Caco-2 (cell line): ENCODE measurements at regions not wholly inside any gene's neighbourhood (a gene's known extent, or its start where the extent isn't known, plus 50 kb on each side); places are given as distances from the start of the nearest gene placed in this dataset.

Experiments
- BruUV-seq: library from RNA; stranded (reverse); fragments of 400-500 nt; replicated peaks from 2 replicates; lab custom pipeline; 2021; lab: Mats Ljungman, UMichigan
- CTCF ChIA-PET: fragments of 300-600 bp; sonication (Branson Sonifier 250); formaldehyde crosslinking; loops from one replicate; lab custom pipeline; 2022; ENCODE audit warnings: antibody characterized with exemption; lab: Charles Lee
- POLR2A ChIA-PET: fragments of 300-600 bp; sonication (Branson Sonifier 250); formaldehyde crosslinking; loops from one replicate; lab custom pipeline; 2022; ENCODE audit warnings: antibody characterized with exemption; lab: Charles Lee
- DNase-seq, 2 experiments: peaks; one replicate each; pipeline versions ENCODE4 v3.0.0 to v3.0.0-alpha.2; 2020 to 2022
- H3K27me3 ChIP-seq: replicated peaks from 2 replicates; pipeline ENCODE4 v1.6.0; 2011; ENCODE audit warnings: low read length; ENCODE audit not compliant: control insufficient read depth, insufficient read depth
- H3K36me3 ChIP-seq: 2 replicates; pipeline ENCODE4 v1.5.1; 2011; ENCODE audit warnings: low read length; ENCODE audit not compliant: control insufficient read depth, insufficient read depth
- H3K4me1 ChIP-seq: fragments of 250-450 bp; sonication (Bioruptor Pico); 2 replicates; pipeline ENCODE4 v1.5.1; 2020; ENCODE audit warnings: mild to moderate bottlenecking
- H3K4me3 ChIP-seq: 2 replicates; pipeline ENCODE4 v1.5.1; 2011; ENCODE audit warnings: low read depth, mild to moderate bottlenecking, control low read depth, low read length
- H3K9me3 ChIP-seq: fragments of 250-450 bp; sonication (Bioruptor Pico); 2 replicates; pipeline ENCODE4 v1.5.1; 2020; ENCODE audit warnings: mild to moderate bottlenecking, moderate library complexity
- H3K27ac Mint-ChIP-seq: one replicate; pipeline ENCODE4 v1.8.0; 2022; ENCODE audit warnings: mixed read lengths; ENCODE audit not compliant: unreplicated experiment
- H3K27me3 Mint-ChIP-seq: one replicate; pipeline ENCODE4 v1.8.0; 2022; ENCODE audit warnings: mixed read lengths; ENCODE audit not compliant: insufficient read depth, unreplicated experiment
- H3K36me3 Mint-ChIP-seq: one replicate; pipeline ENCODE4 v1.8.0; 2022; ENCODE audit warnings: mild to moderate bottlenecking, mixed read lengths; ENCODE audit not compliant: insufficient read depth, unreplicated experiment
- H3K4me1 Mint-ChIP-seq: one replicate; pipeline ENCODE4 v1.8.0; 2022; ENCODE audit warnings: low read depth, mixed read lengths; ENCODE audit not compliant: unreplicated experiment
- H3K4me3 Mint-ChIP-seq: one replicate; pipeline ENCODE4 v1.8.0; 2022; ENCODE audit warnings: mild to moderate bottlenecking, moderate library complexity, mixed read lengths; ENCODE audit not compliant: unreplicated experiment
- H3K9me3 Mint-ChIP-seq: one replicate; pipeline ENCODE4 v1.8.0; 2022; ENCODE audit warnings: mixed read lengths; ENCODE audit not compliant: unreplicated experiment
- intact Hi-C: fragments of 100-400 bp; cut with micrococcal nuclease; formaldehyde crosslinking; loops from one replicate; pipeline ENCODE4 v1.10.0; 2022; ENCODE audit not compliant: unreplicated experiment
- TF ChIP-seq, protein P1 (sequence below), 2 experiments: fragments of 200-600 bp in 1 of 2; IDR thresholded peaks; 1 replicate in 1 of 2; 2 replicates in 1 of 2; pipeline versions ENCODE4 v1.5.1 to v1.8.0; 2011 to 2022; ENCODE audit warnings: antibody characterized with exemption in 1 of 2, control low read depth in 1 of 2, inconsistent platforms in 1 of 2, low read depth in 1 of 2, low read length in 1 of 2, mild to moderate bottlenecking in 1 of 2, moderate library complexity in 1 of 2; ENCODE audit not compliant: insufficient read depth in 1 of 2, severe bottlenecking in 1 of 2, unreplicated experiment in 1 of 2

DNA sequence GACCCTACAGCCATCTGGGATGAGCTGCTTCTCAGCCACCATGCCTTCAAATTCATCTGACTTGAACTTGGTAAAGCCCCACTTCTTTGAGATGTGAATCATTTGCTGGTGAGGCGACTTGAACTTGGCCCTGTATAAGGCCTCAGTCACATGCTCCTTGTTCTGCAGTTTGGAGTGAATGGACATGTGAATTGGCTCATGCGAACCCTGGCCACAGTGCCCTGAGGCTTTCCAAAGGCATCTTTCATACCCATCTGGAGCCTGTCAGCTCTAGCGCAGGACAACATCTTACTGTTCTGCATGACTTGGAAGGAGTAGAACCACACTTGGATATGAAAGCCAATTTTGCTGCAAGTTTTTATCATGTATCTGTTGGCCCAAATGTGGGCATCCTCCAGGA is 244.0 kb upstream of the FAM83B start:
- H3K9me3 ChIP-seq, result no peaks in the 10 kb centered on the region
- H3K4me1 Mint-ChIP-seq, result no peaks in the 10 kb centered on the region
- no peaks in the 10 kb centered on the region for H3K27me3 ChIP-seq
- no peaks in the 10 kb centered on the region for H3K27me3 Mint-ChIP-seq
- H3K4me3 Mint-ChIP-seq, result no peak overlapping the region
- no peaks in the 10 kb centered on the region for H3K4me1 ChIP-seq
- CTCF ChIA-PET, result no interaction called here
- no peaks in the 10 kb centered on the region for H3K36me3 ChIP-seq
- intact Hi-C loops, result no loop called here
- no peaks in the 10 kb centered on the region for H3K36me3 Mint-ChIP-seq
- no peak overlapping the region for H3K27ac Mint-ChIP-seq
- POLR2A ChIA-PET, result no interaction called here
- H3K4me3 ChIP-seq, result no peak overlapping the region
- H3K9me3 Mint-ChIP-seq, result no peaks in the 10 kb centered on the region
- TF ChIP-seq, protein P1, sequence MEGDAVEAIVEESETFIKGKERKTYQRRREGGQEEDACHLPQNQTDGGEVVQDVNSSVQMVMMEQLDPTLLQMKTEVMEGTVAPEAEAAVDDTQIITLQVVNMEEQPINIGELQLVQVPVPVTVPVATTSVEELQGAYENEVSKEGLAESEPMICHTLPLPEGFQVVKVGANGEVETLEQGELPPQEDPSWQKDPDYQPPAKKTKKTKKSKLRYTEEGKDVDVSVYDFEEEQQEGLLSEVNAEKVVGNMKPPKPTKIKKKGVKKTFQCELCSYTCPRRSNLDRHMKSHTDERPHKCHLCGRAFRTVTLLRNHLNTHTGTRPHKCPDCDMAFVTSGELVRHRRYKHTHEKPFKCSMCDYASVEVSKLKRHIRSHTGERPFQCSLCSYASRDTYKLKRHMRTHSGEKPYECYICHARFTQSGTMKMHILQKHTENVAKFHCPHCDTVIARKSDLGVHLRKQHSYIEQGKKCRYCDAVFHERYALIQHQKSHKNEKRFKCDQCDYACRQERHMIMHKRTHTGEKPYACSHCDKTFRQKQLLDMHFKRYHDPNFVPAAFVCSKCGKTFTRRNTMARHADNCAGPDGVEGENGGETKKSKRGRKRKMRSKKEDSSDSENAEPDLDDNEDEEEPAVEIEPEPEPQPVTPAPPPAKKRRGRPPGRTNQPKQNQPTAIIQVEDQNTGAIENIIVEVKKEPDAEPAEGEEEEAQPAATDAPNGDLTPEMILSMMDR (IDR thresholded peaks at IDR 0.05; ENCODE audit: insufficient read depth in 1 of 2, low read depth in 1 of 2, low read length in 1 of 2, severe bottlenecking in 1 of 2, unreplicated experiment in 1 of 2), result no peak
- DNase-seq, result no peak
- BruUV-seq, result no TSS peak

DNA sequence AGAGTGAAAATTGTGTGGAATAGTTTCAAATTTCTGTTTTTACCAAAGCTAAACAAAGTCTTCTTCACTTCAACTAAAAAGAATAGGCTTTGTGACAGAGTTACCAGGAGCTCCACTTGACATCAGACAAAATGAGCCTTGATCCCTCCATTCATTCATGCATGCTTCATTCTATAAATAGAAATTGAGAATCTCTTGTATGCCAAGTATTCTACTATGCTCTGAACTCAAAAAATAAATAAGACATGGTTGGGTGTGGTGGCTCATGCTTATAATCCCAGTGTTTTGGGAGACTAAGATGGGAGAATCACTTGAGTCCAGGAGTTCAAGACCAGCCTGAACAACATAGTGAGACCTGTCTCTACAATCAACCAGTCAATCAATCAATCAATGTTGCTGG is 236.6 kb upstream of the FAM83B start:
- Mint-ChIP-seq H3K4me3 (no peak overlapping the region), H3K4me1 (no peaks in the 10 kb centered on the region), H3K27me3 (no peaks in the 10 kb centered on the region), H3K9me3 (peaks cover 8% of the 10 kb centered on the region), H3K36me3 (no peaks in the 10 kb centered on the region), H3K27ac (no peak overlapping the region)
- CTCF ChIA-PET, result no interaction called here
- Histone ChIP-seq H3K4me1 (no peaks in the 10 kb centered on the region), H3K27me3 (no peaks in the 10 kb centered on the region), H3K9me3 (no peaks in the 10 kb centered on the region), H3K36me3 (no peaks in the 10 kb centered on the region), H3K4me3 (no peak overlapping the region)
- BruUV-seq, result no TSS peak
- intact Hi-C loops, result no loop called here
- POLR2A ChIA-PET, result no interaction called here
- TF ChIP-seq, protein P1 (IDR thresholded peaks at IDR 0.05; ENCODE audit: insufficient read depth in 1 of 2, low read depth in 1 of 2, low read length in 1 of 2, severe bottlenecking in 1 of 2, unreplicated experiment in 1 of 2), result no peak
- no peak for DNase-seq

DNA sequence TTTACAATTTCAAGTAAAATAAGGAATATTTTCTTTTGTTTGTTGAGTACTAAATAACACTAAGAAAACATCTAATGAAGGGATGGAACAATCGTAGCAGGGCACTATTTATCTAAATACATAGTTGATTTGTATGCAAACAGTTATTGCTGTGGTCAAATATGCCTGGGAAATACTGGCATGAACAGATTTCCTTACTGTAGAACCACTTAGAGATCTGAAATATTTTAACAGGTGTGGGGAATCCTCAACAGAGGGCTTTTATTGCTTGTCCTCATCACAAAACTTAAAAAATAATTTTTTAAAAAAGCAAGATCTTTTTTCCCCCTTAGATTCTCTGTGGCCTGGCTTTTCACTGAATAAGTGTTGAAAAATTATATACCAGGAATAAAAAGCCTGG is 233.0 kb upstream of the FAM83B start:
- no peaks in the 10 kb centered on the region for H3K27me3 ChIP-seq
- Mint-ChIP-seq H3K36me3 (no peaks in the 10 kb centered on the region), H3K9me3 (peaks cover 17% of the 10 kb centered on the region), H3K4me1 (peaks cover 16% of the 10 kb centered on the region), H3K27me3 (no peaks in the 10 kb centered on the region), H3K27ac (no peak overlapping the region), H3K4me3 (no peak overlapping the region)
- no peaks in the 10 kb centered on the region for H3K9me3 ChIP-seq
- no peaks in the 10 kb centered on the region for H3K36me3 ChIP-seq
- H3K4me1 ChIP-seq, result peaks cover 20% of the 10 kb centered on the region
- POLR2A ChIA-PET, result no interaction called here
- CTCF ChIA-PET, result no interaction called here
- no peak overlapping the region for H3K4me3 ChIP-seq
- TF ChIP-seq, protein P1 (IDR thresholded peaks at IDR 0.05; ENCODE audit: insufficient read depth in 1 of 2, low read depth in 1 of 2, low read length in 1 of 2, severe bottlenecking in 1 of 2, unreplicated experiment in 1 of 2), result no peak
- intact Hi-C loops, result no loop called here
- BruUV-seq, result no TSS peak
- DNase-seq, result no peak
